HG02981 (cell line): ENCODE measurements at regions not wholly inside any gene's neighbourhood (a gene's known extent, or its start where the extent isn't known, plus 50 kb on each side); places are given as distances from the start of the nearest gene placed in this dataset.

ENCODE experiments used
- ATAC-seq: cut with Tn5 transposase; IDR thresholded peaks from one replicate; pipeline ENCODE4 v1.9.1; 2021; ENCODE audit warnings: mild to moderate bottlenecking, moderate library complexity; ENCODE audit not compliant: unreplicated experiment

DNA sequence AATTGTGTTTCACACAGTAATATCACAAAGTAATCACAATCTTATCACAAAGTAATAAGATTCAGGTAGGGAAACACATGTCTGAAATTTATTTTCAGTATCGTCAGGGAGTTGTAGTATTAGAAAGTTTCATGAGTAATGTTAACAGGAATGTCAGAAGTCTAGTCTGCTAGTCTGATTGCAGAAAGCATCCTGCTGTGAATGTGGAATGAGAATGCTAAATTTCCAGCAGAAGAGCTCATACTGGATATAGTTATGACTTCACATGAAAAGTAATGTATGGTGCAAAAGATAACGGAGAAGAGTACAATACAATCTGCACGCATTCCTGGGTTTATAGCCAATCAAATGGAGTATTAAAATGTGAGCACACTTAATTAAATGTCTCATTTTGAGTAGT lies 494.7 kb upstream of the SETBP1 start:
- ATAC-seq, result no peak

- no peak for ATAC-seq
Measured at GRCh38 chr18:44187090-44187489, 493.6 kb upstream of the SETBP1 start.

- ATAC-seq, result no peak
Measured at GRCh38 chr18:44195394-44196140, 485.1 kb upstream of the SETBP1 start.

GRCh38 chr18:44197832-44198611 lies 482.7 kb upstream of the SETBP1 start:
- no peak for ATAC-seq

DNA sequence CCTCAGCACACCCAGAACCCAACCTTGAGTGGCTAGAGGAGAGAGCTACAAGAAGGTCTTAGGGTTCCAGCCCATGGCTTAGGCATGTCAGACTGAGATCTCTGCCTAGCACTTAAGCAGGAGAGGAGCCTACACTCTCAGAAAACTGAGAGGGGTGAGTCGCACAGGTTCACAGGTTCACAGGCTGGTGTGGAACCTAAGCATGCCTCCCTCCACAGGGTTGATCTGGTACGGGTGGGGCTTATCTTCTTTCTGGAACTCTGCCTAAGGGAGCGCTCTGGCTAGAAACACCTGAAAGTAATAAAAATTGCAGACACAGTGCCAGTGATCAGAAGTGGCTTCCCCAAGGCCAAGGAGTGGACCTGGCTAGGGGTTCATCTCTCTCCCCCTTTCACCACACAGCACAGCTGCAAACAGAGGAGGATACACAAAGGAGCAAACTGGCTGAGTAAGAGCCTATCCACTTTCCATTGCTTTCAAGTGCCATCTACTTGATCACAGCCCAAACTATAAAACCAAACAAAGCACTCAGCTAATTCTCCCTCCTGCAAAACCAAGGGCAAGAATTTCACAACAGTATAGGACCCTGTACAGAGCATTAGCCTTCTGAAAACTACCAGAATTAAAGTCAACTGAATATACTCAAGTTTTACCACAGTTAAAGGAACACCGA lies 481.9 kb upstream of the SETBP1 start:
- ATAC-seq, result no peak

DNA sequence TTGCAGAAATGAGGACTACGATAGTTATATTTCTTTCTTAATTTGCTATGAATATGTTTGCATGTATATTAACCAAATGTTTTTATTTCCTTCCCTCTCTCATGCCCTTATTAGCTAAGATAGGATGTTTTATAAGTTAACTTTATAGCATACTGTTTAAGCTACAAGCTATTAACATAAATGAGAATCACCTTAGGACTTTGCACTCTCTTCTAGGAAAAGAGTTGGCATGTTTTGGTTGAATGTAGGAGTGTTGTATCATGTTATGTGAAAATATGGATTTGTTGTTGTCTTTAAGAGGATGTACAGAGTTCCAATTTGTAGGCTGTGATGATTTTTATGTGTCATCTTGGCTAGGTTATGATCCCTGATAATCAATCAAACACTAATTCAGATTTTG lies 467.4 kb upstream of the SETBP1 start:
- no peak for ATAC-seq

GRCh38 chr18:44214396-44214795 lies 466.3 kb upstream of the SETBP1 start:
- ATAC-seq, result no peak

- no peak for ATAC-seq
Measured at GRCh38 chr18:44216169-44216568, 464.5 kb upstream of the SETBP1 start.

- ATAC-seq, result no peak
Measured at GRCh38 chr18:44227501-44227900, 453.2 kb upstream of the SETBP1 start.

DNA sequence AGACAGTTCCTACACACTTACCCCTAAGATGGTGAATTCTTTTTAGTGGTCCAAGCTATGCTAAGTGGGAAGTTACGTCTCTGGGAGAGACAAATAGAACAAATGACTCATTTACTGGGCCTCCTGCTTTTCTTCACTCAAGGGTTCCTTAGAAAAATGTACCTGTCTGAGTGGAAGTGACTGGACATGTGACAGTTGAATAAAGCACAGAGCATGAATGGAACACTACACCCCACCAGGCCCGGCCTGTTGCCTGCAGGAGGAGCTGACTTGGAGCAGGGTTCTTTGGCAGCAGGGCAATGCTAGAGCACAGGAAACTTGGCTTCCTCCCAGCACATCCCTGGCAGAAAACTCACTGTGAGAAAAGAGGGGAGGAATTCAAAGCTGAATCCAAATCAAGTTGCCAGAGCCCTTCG lies 451.0 kb upstream of the SETBP1 start:
- ATAC-seq, result no peak

- no peak for ATAC-seq
Measured at GRCh38 chr18:44231936-44232335, 448.8 kb upstream of the SETBP1 start.

DNA sequence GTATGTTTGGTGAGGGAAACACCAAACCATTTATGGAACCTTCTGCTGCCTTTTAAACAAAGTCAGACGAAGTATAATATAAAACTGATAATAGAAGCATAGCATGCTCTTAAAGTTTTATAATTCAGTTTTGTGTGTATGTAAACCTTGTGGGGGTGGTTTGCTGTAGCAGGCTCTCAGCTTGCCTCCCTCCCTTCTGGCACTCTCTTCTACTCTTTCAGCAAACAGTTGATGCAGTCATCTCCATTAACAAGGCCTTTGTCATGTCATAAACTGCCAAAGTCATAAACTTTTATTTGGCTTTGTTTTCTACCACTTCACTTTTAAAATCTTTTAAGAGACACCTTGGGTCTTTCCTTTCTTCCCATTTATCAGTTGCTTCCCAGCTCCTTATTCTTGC lies 448.2 kb upstream of the SETBP1 start:
- no peak for ATAC-seq

- ATAC-seq, result no peak
Measured at GRCh38 chr18:44238454-44238853, 442.2 kb upstream of the SETBP1 start.

GRCh38 chr18:44238911-44239310 lies 441.8 kb upstream of the SETBP1 start:
- ATAC-seq, result no peak

- ATAC-seq, result no peak
Measured at GRCh38 chr18:44241020-44241419, 439.7 kb upstream of the SETBP1 start.

DNA sequence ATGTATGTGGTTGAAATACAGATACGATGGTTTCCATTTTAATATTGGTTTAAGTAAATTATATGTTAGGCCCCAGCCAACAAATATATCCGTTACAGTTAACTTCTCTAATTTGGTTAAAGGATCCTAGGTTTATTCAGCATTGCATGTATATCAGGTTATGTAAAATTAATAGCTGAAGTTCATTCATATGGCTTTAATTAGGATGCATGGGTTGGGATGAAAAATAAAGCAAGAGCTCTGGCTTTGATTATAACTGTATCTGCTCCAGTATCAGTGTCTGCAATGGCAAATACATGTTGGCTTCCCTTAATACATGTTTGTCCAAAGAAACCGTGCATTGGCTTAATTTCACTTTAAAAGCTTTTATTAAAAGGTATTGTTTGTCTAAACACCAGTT lies 435.7 kb upstream of the SETBP1 start:
- no peak for ATAC-seq

- ATAC-seq, result no peak
Measured at GRCh38 chr18:44246001-44246400, 434.7 kb upstream of the SETBP1 start.

- ATAC-seq, result no peak
Measured at GRCh38 chr18:44258086-44258485, 422.6 kb upstream of the SETBP1 start.

GRCh38 chr18:44258576-44258975 lies 422.1 kb upstream of the SETBP1 start:
- ATAC-seq, result no peak

GRCh38 chr18:44259610-44260009 lies 421.1 kb upstream of the SETBP1 start:
- ATAC-seq, result no peak

DNA sequence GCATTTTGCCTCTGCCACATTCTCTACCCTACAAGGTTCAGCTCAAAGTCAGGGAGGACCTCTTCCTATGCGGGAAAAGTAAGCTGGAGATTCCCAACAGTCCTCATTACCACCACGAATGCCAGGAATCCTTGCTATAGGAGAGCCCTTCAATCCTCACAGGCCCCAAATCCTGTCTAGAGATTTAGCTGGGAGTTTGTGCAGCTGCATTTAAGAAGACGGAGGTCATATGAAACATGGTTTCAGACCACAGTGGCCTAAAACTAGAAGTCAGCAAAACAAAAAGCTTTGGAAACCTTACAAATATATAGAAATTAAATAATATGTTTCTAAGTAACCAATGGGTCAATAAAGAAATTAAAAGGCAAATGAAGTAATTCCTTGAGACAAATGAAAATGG lies 415.3 kb upstream of the SETBP1 start:
- ATAC-seq, result no peak

DNA sequence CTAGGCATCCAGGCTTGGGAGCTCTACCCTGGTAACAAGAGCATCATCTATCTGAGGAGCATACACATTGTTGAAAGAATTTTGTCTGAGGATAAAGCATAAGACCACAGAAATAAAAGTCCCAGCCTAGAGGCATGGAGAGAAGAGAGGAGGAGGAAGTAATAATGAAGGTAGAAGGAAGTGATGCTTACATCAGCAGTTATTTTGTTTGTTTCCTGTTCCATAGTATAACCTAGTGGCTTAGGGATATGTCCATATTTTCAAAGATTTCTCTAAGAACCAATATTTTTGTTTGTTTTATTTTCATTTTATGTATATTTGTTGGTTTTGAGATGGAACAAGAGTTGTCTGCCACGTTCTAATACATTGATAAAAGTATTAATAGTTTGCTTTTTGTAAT lies 407.4 kb upstream of the SETBP1 start:
- ATAC-seq, result no peak
